ENCODE measurements at regions not wholly inside any gene's neighbourhood (a gene's known extent, or its start where the extent isn't known, plus 50 kb on each side); places are given as distances from the start of the nearest gene placed in this dataset.
A peak's percentile ranks its signal among the peaks of the same experiment; 100 is the strongest.

DNA sequence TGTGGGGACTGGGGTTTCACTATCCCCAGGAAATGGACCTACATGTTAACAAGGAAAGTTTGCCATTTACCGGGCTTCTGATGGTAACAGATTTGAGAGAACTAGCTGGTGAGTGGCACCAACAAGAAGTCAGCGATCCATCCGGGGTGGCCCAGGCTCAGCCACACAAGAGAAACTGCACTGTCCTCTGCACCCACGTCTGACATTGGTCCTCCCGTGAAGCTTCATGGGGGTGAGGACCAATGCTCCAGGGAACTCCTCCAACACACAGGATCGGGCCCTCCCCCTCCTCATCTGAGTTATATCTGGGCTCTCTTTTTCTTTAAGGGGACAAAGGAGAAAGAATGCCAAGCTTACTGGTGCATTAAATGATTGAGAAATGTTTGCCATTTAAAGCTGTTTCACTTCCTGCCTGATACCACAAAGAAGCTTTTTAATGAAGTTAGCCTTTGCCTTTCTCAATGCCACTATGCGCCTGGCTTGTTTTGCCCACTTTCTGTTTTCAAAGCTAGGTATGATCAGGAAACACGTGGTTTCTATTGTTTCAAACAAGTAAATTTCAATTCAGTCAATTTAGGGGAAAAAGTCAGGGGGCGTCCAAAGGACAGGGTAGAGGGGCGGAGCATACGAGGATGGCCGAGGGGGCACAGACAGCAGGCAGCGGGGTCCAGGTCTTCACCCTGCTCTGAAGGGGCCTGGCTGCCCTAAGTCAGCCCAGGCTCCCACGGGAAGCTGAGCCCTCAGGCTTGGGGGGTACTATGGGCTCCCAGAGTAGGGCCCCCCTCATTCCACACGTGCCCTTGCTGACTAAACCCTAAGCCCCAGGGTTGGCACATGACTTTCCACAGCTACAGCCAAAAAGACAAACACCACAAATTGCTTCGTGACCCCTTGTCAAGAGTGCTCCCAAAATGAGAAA is 204.0 kb upstream of the ID2 start (continued):
- TF ChIP-seq, protein P1, sequence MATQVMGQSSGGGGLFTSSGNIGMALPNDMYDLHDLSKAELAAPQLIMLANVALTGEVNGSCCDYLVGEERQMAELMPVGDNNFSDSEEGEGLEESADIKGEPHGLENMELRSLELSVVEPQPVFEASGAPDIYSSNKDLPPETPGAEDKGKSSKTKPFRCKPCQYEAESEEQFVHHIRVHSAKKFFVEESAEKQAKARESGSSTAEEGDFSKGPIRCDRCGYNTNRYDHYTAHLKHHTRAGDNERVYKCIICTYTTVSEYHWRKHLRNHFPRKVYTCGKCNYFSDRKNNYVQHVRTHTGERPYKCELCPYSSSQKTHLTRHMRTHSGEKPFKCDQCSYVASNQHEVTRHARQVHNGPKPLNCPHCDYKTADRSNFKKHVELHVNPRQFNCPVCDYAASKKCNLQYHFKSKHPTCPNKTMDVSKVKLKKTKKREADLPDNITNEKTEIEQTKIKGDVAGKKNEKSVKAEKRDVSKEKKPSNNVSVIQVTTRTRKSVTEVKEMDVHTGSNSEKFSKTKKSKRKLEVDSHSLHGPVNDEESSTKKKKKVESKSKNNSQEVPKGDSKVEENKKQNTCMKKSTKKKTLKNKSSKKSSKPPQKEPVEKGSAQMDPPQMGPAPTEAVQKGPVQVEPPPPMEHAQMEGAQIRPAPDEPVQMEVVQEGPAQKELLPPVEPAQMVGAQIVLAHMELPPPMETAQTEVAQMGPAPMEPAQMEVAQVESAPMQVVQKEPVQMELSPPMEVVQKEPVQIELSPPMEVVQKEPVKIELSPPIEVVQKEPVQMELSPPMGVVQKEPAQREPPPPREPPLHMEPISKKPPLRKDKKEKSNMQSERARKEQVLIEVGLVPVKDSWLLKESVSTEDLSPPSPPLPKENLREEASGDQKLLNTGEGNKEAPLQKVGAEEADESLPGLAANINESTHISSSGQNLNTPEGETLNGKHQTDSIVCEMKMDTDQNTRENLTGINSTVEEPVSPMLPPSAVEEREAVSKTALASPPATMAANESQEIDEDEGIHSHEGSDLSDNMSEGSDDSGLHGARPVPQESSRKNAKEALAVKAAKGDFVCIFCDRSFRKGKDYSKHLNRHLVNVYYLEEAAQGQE (IDR thresholded peaks at IDR 0.05): no peak
- TF ChIP-seq, protein P2, sequence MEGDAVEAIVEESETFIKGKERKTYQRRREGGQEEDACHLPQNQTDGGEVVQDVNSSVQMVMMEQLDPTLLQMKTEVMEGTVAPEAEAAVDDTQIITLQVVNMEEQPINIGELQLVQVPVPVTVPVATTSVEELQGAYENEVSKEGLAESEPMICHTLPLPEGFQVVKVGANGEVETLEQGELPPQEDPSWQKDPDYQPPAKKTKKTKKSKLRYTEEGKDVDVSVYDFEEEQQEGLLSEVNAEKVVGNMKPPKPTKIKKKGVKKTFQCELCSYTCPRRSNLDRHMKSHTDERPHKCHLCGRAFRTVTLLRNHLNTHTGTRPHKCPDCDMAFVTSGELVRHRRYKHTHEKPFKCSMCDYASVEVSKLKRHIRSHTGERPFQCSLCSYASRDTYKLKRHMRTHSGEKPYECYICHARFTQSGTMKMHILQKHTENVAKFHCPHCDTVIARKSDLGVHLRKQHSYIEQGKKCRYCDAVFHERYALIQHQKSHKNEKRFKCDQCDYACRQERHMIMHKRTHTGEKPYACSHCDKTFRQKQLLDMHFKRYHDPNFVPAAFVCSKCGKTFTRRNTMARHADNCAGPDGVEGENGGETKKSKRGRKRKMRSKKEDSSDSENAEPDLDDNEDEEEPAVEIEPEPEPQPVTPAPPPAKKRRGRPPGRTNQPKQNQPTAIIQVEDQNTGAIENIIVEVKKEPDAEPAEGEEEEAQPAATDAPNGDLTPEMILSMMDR (IDR thresholded peaks at IDR 0.05): no peak
- no peak for TF ChIP-seq RAD21 (conservative IDR thresholded peaks at IDR 0.05 in 1 of 2, IDR thresholded peaks at IDR 0.05 in 1 of 2)
- TF ChIP-seq, protein P3, sequence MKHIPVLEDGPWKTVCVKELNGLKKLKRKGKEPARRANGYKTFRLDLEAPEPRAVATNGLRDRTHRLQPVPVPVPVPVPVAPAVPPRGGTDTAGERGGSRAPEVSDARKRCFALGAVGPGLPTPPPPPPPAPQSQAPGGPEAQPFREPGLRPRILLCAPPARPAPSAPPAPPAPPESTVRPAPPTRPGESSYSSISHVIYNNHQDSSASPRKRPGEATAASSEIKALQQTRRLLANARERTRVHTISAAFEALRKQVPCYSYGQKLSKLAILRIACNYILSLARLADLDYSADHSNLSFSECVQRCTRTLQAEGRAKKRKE (CRISPR knock-in tag; IDR thresholded peaks at IDR 0.05; ENCODE audit: low read depth): no peak
- TF ChIP-seq, protein P4, sequence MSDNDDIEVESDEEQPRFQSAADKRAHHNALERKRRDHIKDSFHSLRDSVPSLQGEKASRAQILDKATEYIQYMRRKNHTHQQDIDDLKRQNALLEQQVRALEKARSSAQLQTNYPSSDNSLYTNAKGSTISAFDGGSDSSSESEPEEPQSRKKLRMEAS (IDR thresholded peaks at IDR 0.05): no peak
- TF ChIP-seq, protein P5, sequence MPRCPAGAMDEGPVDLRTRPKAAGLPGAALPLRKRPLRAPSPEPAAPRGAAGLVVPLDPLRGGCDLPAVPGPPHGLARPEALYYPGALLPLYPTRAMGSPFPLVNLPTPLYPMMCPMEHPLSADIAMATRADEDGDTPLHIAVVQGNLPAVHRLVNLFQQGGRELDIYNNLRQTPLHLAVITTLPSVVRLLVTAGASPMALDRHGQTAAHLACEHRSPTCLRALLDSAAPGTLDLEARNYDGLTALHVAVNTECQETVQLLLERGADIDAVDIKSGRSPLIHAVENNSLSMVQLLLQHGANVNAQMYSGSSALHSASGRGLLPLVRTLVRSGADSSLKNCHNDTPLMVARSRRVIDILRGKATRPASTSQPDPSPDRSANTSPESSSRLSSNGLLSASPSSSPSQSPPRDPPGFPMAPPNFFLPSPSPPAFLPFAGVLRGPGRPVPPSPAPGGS (IDR thresholded peaks at IDR 0.05): no peak
- no peak for TF ChIP-seq EHF (CRISPR knock-in tag; IDR thresholded peaks at IDR 0.05)
- no peak for TF ChIP-seq POLR2AphosphoS2 (conservative IDR thresholded peaks at IDR 0.05; ENCODE audit: low read length)
- TF ChIP-seq ZSCAN20 (CRISPR knock-in tag; IDR thresholded peaks at IDR 0.05): no peak
- TF ChIP-seq, protein P6, sequence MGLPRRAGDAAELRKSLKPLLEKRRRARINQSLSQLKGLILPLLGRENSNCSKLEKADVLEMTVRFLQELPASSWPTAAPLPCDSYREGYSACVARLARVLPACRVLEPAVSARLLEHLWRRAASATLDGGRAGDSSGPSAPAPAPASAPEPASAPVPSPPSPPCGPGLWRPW (IDR thresholded peaks at IDR 0.05): no peak

DNA sequence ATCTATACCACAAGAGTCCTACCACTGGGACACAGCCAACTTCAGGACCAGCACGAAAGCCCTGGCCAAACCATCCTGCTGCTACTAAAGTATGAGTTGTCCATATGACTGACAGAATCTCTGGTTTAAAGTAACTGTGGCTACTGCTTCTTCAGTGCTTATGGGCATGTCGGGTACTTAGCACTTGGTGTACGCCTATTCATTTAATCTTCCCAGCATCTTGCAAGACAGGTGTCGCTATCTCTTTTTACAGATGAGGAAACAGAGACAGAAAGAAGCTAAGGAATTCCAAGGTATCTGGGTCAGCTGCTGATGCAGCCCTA is 203.4 kb upstream of the ID2 start:
- TF ChIP-seq RCOR1 (IDR thresholded peaks at IDR 0.05; ENCODE audit: low read depth, low read length): no peak
- TF ChIP-seq, protein P3 (CRISPR knock-in tag; IDR thresholded peaks at IDR 0.05; ENCODE audit: low read depth): no peak
- TF ChIP-seq SMC3 (IDR thresholded peaks at IDR 0.05): no peak
- TF ChIP-seq TP53 (CRISPR knock-in tag; IDR thresholded peaks at IDR 0.05): no peak
- TF ChIP-seq, protein P4 (IDR thresholded peaks at IDR 0.05): no peak
- no peak for TF ChIP-seq FOSB (CRISPR knock-in tag; IDR thresholded peaks at IDR 0.05)
- TF ChIP-seq RNF2 (IDR thresholded peaks at IDR 0.05; ENCODE audit: borderline replicate concordance, low read depth): no peak
- TF ChIP-seq MAFK (IDR thresholded peaks at IDR 0.05; ENCODE audit: partially characterized antibody): no peak
- TF ChIP-seq POLR2AphosphoS2 (conservative IDR thresholded peaks at IDR 0.05; ENCODE audit: low read length): no peak
- no peak for TF ChIP-seq ZFP36 (IDR thresholded peaks at IDR 0.05; ENCODE audit: borderline replicate concordance, partially characterized antibody)
- TF ChIP-seq NR3C1 (IDR thresholded peaks at IDR 0.05): no peak
- ChIA-PET POLR2A (no interaction called here), CTCF (interaction anchor here (1.3 to 1.7 kb wide), 2 partner anchors 9 to 11 kb away, joined by 3 read pairs; no protein-coding TSS in a partner anchor)
- H3K4me2 ChIP-seq: no peak overlapping the region
- 70% methylated on average over 4 of the region's 4 CpGs for WGBS (ENCODE audit: missing lambda C conversion rate)
- peak overlapping the region in 1 of 2 experiments; percentile 64; a peak in 2 of 6 replicates for H3K27ac ChIP-seq
- H3K4me3 ChIP-seq: no peak overlapping the region
- H3K9me3 ChIP-seq: no peaks in the 10 kb centered on the region
- DNase-seq (ENCODE audit: low read depth in 1 of 2, low spot score in 1 of 2): no peak
- ATAC-seq: no peak
- no peak for FAIRE-seq
- H3K4me1 ChIP-seq: peaks cover 28% of the 10 kb centered on the region
